IMR-90 (cell line): ENCODE measurements at regions not wholly inside any gene's neighbourhood (a gene's known extent, or its start where the extent isn't known, plus 50 kb on each side); places are given as distances from the start of the nearest gene placed in this dataset.

Source experiments
- ATAC-seq: fragments of 200-7000 bp; cut with Tn5 transposase; 2 replicates; pipeline ENCODE4 v1.9.1; 2020; ENCODE audit warnings: low read depth, mild to moderate bottlenecking, moderate library complexity
- BruUV-seq: library from RNA; stranded (reverse); fragments of 400-500 nt; replicated peaks from 2 replicates; lab custom pipeline; 2021; lab: Mats Ljungman, UMichigan
- CTCF ChIA-PET: fragments of 300-600 bp; formaldehyde crosslinking; extraction: SDS; loops from one replicate; lab custom pipeline; 2021; ENCODE audit warnings: antibody characterized with exemption; lab: Yijun Ruan, JAX
- POLR2A ChIA-PET: fragments of 300-600 bp; sonication (Branson Sonifier 250); formaldehyde crosslinking; loops from one replicate; lab custom pipeline; 2022; ENCODE audit warnings: antibody characterized with exemption; ENCODE audit not compliant: unreplicated experiment; lab: Charles Lee
- DNase-seq: peaks from one replicate; pipeline ENCODE4 v3.0.0; 2013
- H2AFZ ChIP-seq: replicated peaks from 2 replicates; pipeline ENCODE3; 2013; ENCODE audit warnings: low read length, mild to moderate bottlenecking; ENCODE audit not compliant: poor library complexity
- H2AK5ac ChIP-seq: 2 replicates; pipeline ENCODE4 v1.6.1; 2013; ENCODE audit warnings: low read depth, low read length, inconsistent platforms
- H2AK9ac ChIP-seq: replicated peaks from 2 replicates; pipeline ENCODE3; 2013; ENCODE audit warnings: mild to moderate bottlenecking, low read depth, low read length, moderate library complexity; ENCODE audit not compliant: poor library complexity
- H2BK120ac ChIP-seq: 2 replicates; pipeline ENCODE4 v1.6.1; 2013; ENCODE audit warnings: low read depth, low read length, inconsistent platforms
- H2BK15ac ChIP-seq: 3 replicates; pipeline ENCODE4 v1.6.1; 2013; ENCODE audit warnings: low read depth, low read length, inconsistent platforms
- H2BK20ac ChIP-seq: 2 replicates; pipeline ENCODE4 v1.6.1; 2013; ENCODE audit warnings: low read depth, mild to moderate bottlenecking, inconsistent platforms, low read length, moderate library complexity
- H2BK5ac ChIP-seq: 2 replicates; pipeline ENCODE4 v1.6.1; 2013; ENCODE audit warnings: mild to moderate bottlenecking, low read depth, low read length, inconsistent platforms; ENCODE audit not compliant: poor library complexity, severe bottlenecking
- H3K14ac ChIP-seq: replicated peaks from 2 replicates; pipeline ENCODE4 v1.6.1; 2013; ENCODE audit warnings: low read depth, low read length, inconsistent platforms
- H3K18ac ChIP-seq: 2 replicates; pipeline ENCODE4 v1.6.1; 2013; ENCODE audit warnings: low read depth, low read length, control low read depth
- H3K23ac ChIP-seq: 2 replicates; pipeline ENCODE4 v1.6.1; 2013; ENCODE audit warnings: low read depth, low read length, inconsistent platforms
- H3K27ac ChIP-seq: 2 replicates; pipeline ENCODE4 v1.5.1; 2013; ENCODE audit warnings: mild to moderate bottlenecking, control low read depth, low read length; ENCODE audit not compliant: insufficient read depth
- H3K27me3 ChIP-seq: 2 replicates; pipeline ENCODE4 v1.6.1; 2013; ENCODE audit warnings: low read length; ENCODE audit not compliant: control insufficient read depth, insufficient read depth
- H3K36me3 ChIP-seq: 2 replicates; pipeline ENCODE4 v1.6.1; 2013; ENCODE audit warnings: low read length, mixed read lengths; ENCODE audit not compliant: control insufficient read depth, insufficient read depth
- H3K4ac ChIP-seq: 2 replicates; pipeline ENCODE4 v1.6.1; 2013; ENCODE audit warnings: low read depth, low read length, inconsistent platforms
- H3K4me1 ChIP-seq: 2 replicates; pipeline ENCODE4 v1.6.1; 2013; ENCODE audit warnings: low read length, mixed read lengths; ENCODE audit not compliant: control insufficient read depth, insufficient read depth
- H3K4me2 ChIP-seq: 2 replicates; pipeline ENCODE4 v1.6.1; 2013; ENCODE audit warnings: low read depth, mild to moderate bottlenecking, control low read depth, low read length, moderate library complexity
- H3K4me3 ChIP-seq: 2 replicates; pipeline ENCODE4 v1.5.1; 2013; ENCODE audit warnings: low read depth, mild to moderate bottlenecking, control low read depth, low read length, moderate library complexity; ENCODE audit not compliant: insufficient read depth
- H3K56ac ChIP-seq: 2 replicates; pipeline ENCODE4 v1.6.1; 2013; ENCODE audit warnings: low read length, inconsistent platforms; ENCODE audit not compliant: insufficient read depth; ENCODE audit errors: extremely low read depth
- H3K79me1 ChIP-seq, 2 experiments: 2 replicates each; pipeline ENCODE4 v1.6.1; 2013; ENCODE audit warnings: low read length in 2 of 2, inconsistent platforms in 1 of 2, low read depth in 1 of 2
- H3K9ac ChIP-seq: 2 replicates; pipeline ENCODE4 v1.6.1; 2013; ENCODE audit warnings: low read depth, low read length, control low read depth
- H3K9me1 ChIP-seq: 2 replicates; pipeline ENCODE4 v1.6.1; 2013; ENCODE audit warnings: low read length, inconsistent platforms; ENCODE audit not compliant: insufficient read depth
- H3K9me3 ChIP-seq: 2 replicates; pipeline ENCODE4 v1.6.1; 2013; ENCODE audit warnings: low read length; ENCODE audit not compliant: control insufficient read depth, insufficient read depth
- H4K20me1 ChIP-seq: 2 replicates; pipeline ENCODE4 v1.6.1; 2013; ENCODE audit warnings: low read length, inconsistent platforms; ENCODE audit not compliant: insufficient read depth
- H4K5ac ChIP-seq: 2 replicates; pipeline ENCODE4 v1.6.1; 2013; ENCODE audit warnings: mild to moderate bottlenecking, low read depth, low read length, control low read depth
- H4K8ac ChIP-seq, 2 experiments: 2 replicates each; pipeline ENCODE4 v1.6.1; 2013; ENCODE audit warnings: low read depth in 2 of 2, low read length in 2 of 2, control low read depth in 1 of 2, inconsistent platforms in 1 of 2
- H4K91ac ChIP-seq: 2 replicates; pipeline ENCODE4 v1.6.1; 2013; ENCODE audit warnings: low read depth, low read length, inconsistent platforms; ENCODE audit not compliant: insufficient read depth
- BHLHE40 ChIP-seq: fragments of 150-350 bp; IDR thresholded peaks from 2 replicates; pipeline ENCODE4 v1.6.1; 2016; ENCODE audit warnings: mild to moderate bottlenecking, low read depth, low read length
- CEBPB ChIP-seq: IDR thresholded peaks from 2 replicates; pipeline ENCODE4 v1.6.1; 2012; ENCODE audit warnings: low read depth, low read length, improper control_type of control experiment
- CHD1 ChIP-seq: IDR thresholded peaks from 2 replicates; pipeline ENCODE4 v1.6.1; 2012; ENCODE audit warnings: low read depth, low read length, improper control_type of control experiment
- FOS ChIP-seq: fragments of 150-350 bp; IDR thresholded peaks from 2 replicates; pipeline ENCODE4 v1.6.1; 2016; ENCODE audit warnings: low read depth, low read length
- MAFK ChIP-seq: IDR thresholded peaks from 2 replicates; pipeline ENCODE4 v1.6.1; 2012; ENCODE audit warnings: low read depth, low read length, improper control_type of control experiment
- MAZ ChIP-seq: IDR thresholded peaks from 2 replicates; pipeline ENCODE4 v1.6.1; 2012; ENCODE audit warnings: low read depth, mild to moderate bottlenecking, low read length, improper control_type of control experiment, moderate library complexity, borderline replicate concordance
- MXI1 ChIP-seq: IDR thresholded peaks from 2 replicates; pipeline ENCODE4 v1.6.1; 2012; ENCODE audit warnings: low read depth, mild to moderate bottlenecking, low read length, moderate library complexity, borderline replicate concordance
- NFE2L2 ChIP-seq: fragments of 150-350 bp; IDR thresholded peaks from 2 replicates; pipeline ENCODE4 v1.6.1; 2016; ENCODE audit warnings: low read depth, mild to moderate bottlenecking, low read length
- POLR2A ChIP-seq: IDR thresholded peaks from 2 replicates; pipeline ENCODE4 v1.6.1; 2012; ENCODE audit warnings: mild to moderate bottlenecking, low read depth, low read length
- RAD21 ChIP-seq: IDR thresholded peaks from 2 replicates; pipeline ENCODE4 v1.6.1; 2012; ENCODE audit warnings: low read length, improper control_type of control experiment
- RCOR1 ChIP-seq: IDR thresholded peaks from 2 replicates; pipeline ENCODE4 v1.6.1; 2012; ENCODE audit warnings: mild to moderate bottlenecking, low read length, improper control_type of control experiment; ENCODE audit not compliant: insufficient replicate concordance
- RFX5 ChIP-seq: IDR thresholded peaks from 2 replicates; pipeline ENCODE4 v1.8.0; 2012; ENCODE audit warnings: low read depth, mild to moderate bottlenecking, low read length, moderate library complexity
- SMC3 ChIP-seq: fragments of 150-350 bp; IDR thresholded peaks from 2 replicates; pipeline ENCODE4 v1.6.1; 2016; ENCODE audit warnings: low read depth, mild to moderate bottlenecking, antibody characterized with exemption, low read length, moderate library complexity
- WGBS, 2 experiments: methylation state at CpG; one replicate each; pipeline versions ENCODE4 v1.1.5 to v1.1.7; 2013; ENCODE audit warnings: missing lambda C conversion rate in 2 of 2; ENCODE audit not compliant: insufficient read length in 1 of 2; ENCODE audit errors: extremely low coverage in 2 of 2; 5-methylcytosine and 5-hydroxymethylcytosine counted together
- dilution Hi-C: fragments of 300-500 bp; cut with HindIII; formaldehyde crosslinking; loops from one replicate; pipeline ENCODE4 v1.14.3; 2018; ENCODE audit warnings: low sequenced_read_pairs; ENCODE audit not compliant: unreplicated experiment
- in situ Hi-C: fragments of 300-500 bp; cut with MboI; formaldehyde crosslinking; loops from 3 replicates; pipeline ENCODE4 v1.14.3; 2019; ENCODE audit warnings: low sequenced_read_pairs, inconsistent platforms, mixed read lengths
- intact Hi-C: fragments of 100-400 bp; cut with micrococcal nuclease; formaldehyde crosslinking; loops from 2 replicates; pipeline ENCODE4 v1.10.0; 2022
- TF ChIP-seq, protein P1 (sequence below): fragments of 150-350 bp; IDR thresholded peaks from 2 replicates; pipeline ENCODE4 v1.6.1; 2016; ENCODE audit warnings: low read depth, mild to moderate bottlenecking, low read length, moderate library complexity, borderline replicate concordance
- TF ChIP-seq, protein P2 (sequence below): fragments of 150-350 bp; IDR thresholded peaks from 2 replicates; pipeline ENCODE4 v1.6.1; 2017; ENCODE audit warnings: mild to moderate bottlenecking, antibody characterized with exemption, low read length, low read depth
- TF ChIP-seq, protein P3 (sequence below): conservative IDR thresholded peaks from 2 replicates; pipeline ENCODE4 v1.5.1; 2012; ENCODE audit warnings: mild to moderate bottlenecking, low read depth, low read length, improper control_type of control experiment

DNA sequence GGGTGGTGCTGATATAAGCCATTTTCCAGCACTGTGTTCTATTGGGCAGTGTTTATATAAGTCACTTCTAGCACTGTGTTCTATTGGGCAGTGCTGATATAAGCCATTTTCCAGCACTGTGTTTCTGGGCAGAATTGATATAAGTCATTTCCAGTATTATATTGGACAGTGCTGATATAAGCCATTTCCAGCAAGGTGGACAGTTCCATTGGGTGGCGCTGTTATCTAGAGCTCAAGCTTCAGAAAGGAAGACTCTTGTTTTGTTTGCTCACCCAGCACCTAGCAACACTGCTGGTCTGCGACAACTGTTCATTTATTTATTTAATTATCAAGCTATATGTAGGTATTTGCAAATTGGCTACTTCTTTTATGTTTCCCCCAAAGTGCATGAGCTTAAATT lies 690.3 kb downstream of the AACS start:
- Histone ChIP-seq H2BK5ac (no peak overlapping the region), H3K23ac (no peak overlapping the region), H3K79me1 (no peaks in the 10 kb centered on the region), H2AFZ (no peak overlapping the region), H3K36me3 (no peaks in the 10 kb centered on the region), H4K5ac (no peak overlapping the region), H3K27ac (no peak overlapping the region), H2AK9ac (no peak overlapping the region), H3K9me3 (peaks cover 10% of the 10 kb centered on the region), H3K18ac (no peak overlapping the region), H3K4me3 (no peak overlapping the region), H4K8ac (no peak overlapping the region), H3K27me3 (no peaks in the 10 kb centered on the region), H3K4ac (no peak overlapping the region), H3K9me1 (no peaks in the 10 kb centered on the region), H2BK120ac (no peak overlapping the region), H2AK5ac (no peak overlapping the region), H4K91ac (no peak overlapping the region), H3K4me2 (no peak overlapping the region), H3K56ac (no peak overlapping the region), H2BK20ac (no peak overlapping the region), H2BK15ac (no peak overlapping the region), H3K14ac (no peak overlapping the region), H3K9ac (no peak overlapping the region), H3K4me1 (no peaks in the 10 kb centered on the region), H4K20me1 (no peaks in the 10 kb centered on the region)
- dilution Hi-C loops (no loop called here), in situ Hi-C loops (no loop called here), intact Hi-C loops (no loop called here)
- WGBS, 2 experiments, result no CpG with 5 or more reads among the region's 2 CpGs
- TF ChIP-seq BHLHE40 (no peak), MXI1 (no peak), MAZ (no peak), NFE2L2 (no peak), RCOR1 (no peak), MAFK (no peak), RFX5 (no peak), POLR2A (no peak), CEBPB (no peak), SMC3 (no peak), CHD1 (no peak), FOS (no peak), RAD21 (no peak)
- TF ChIP-seq, protein P1, sequence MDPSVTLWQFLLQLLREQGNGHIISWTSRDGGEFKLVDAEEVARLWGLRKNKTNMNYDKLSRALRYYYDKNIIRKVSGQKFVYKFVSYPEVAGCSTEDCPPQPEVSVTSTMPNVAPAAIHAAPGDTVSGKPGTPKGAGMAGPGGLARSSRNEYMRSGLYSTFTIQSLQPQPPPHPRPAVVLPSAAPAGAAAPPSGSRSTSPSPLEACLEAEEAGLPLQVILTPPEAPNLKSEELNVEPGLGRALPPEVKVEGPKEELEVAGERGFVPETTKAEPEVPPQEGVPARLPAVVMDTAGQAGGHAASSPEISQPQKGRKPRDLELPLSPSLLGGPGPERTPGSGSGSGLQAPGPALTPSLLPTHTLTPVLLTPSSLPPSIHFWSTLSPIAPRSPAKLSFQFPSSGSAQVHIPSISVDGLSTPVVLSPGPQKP, result no peak
- TF ChIP-seq, protein P2, sequence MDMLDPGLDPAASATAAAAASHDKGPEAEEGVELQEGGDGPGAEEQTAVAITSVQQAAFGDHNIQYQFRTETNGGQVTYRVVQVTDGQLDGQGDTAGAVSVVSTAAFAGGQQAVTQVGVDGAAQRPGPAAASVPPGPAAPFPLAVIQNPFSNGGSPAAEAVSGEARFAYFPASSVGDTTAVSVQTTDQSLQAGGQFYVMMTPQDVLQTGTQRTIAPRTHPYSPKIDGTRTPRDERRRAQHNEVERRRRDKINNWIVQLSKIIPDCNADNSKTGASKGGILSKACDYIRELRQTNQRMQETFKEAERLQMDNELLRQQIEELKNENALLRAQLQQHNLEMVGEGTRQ, result no peak
- TF ChIP-seq, protein P3, sequence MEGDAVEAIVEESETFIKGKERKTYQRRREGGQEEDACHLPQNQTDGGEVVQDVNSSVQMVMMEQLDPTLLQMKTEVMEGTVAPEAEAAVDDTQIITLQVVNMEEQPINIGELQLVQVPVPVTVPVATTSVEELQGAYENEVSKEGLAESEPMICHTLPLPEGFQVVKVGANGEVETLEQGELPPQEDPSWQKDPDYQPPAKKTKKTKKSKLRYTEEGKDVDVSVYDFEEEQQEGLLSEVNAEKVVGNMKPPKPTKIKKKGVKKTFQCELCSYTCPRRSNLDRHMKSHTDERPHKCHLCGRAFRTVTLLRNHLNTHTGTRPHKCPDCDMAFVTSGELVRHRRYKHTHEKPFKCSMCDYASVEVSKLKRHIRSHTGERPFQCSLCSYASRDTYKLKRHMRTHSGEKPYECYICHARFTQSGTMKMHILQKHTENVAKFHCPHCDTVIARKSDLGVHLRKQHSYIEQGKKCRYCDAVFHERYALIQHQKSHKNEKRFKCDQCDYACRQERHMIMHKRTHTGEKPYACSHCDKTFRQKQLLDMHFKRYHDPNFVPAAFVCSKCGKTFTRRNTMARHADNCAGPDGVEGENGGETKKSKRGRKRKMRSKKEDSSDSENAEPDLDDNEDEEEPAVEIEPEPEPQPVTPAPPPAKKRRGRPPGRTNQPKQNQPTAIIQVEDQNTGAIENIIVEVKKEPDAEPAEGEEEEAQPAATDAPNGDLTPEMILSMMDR, result no peak
- no peak for DNase-seq
- no TSS peak for BruUV-seq
- POLR2A ChIA-PET, result no interaction called here
- CTCF ChIA-PET, result no interaction called here
- ATAC-seq, result no peak
